ENCODE measurements at regions not wholly inside any gene's neighbourhood (a gene's known extent, or its start where the extent isn't known, plus 50 kb on each side); places are given as distances from the start of the nearest gene placed in this dataset.

DNA sequence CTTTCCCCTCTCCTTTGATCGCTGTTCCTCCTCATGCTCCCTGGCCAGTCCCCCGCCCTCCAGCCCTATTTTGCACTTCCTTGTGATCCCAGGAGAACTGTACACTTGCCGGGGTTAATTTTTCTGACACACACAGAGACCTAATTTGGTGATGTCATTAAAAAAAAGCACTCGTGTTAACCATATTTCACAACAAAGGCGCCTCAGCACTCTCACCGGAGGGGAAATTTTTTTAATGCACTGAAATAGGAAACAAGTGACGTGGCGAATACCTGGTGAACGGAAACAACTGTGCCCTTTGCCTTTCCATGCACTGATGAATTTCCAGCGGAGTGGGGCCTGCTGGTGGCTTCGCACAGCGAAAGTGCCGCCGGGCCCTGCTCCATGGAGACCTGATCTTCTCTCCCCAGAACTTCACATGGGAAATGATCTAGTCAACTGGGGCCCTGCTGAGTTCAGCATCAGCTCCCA lies 53.9 kb upstream of the TAGAP start:
- TF ChIP-seq KHSRP (IDR thresholded peaks at IDR 0.05) (no peak), MTF1 (CRISPR knock-in tag; IDR thresholded peaks at IDR 0.05; ENCODE audit: borderline replicate concordance) (no peak), ZNF830 (CRISPR knock-in tag; IDR thresholded peaks at IDR 0.05) (no peak), ATF1 (CRISPR knock-in tag; IDR thresholded peaks at IDR 0.05) (no peak), ATF1 (tag; IDR thresholded peaks at IDR 0.05) (no peak), KDM5B (IDR thresholded peaks at IDR 0.05; ENCODE audit: insufficient replicate concordance, low read depth, low read length) (no peak), SPI1 (IDR thresholded peaks at IDR 0.05; ENCODE audit: borderline replicate concordance, low read depth, low read length) (no peak)
- TF ChIP-seq, protein P1, sequence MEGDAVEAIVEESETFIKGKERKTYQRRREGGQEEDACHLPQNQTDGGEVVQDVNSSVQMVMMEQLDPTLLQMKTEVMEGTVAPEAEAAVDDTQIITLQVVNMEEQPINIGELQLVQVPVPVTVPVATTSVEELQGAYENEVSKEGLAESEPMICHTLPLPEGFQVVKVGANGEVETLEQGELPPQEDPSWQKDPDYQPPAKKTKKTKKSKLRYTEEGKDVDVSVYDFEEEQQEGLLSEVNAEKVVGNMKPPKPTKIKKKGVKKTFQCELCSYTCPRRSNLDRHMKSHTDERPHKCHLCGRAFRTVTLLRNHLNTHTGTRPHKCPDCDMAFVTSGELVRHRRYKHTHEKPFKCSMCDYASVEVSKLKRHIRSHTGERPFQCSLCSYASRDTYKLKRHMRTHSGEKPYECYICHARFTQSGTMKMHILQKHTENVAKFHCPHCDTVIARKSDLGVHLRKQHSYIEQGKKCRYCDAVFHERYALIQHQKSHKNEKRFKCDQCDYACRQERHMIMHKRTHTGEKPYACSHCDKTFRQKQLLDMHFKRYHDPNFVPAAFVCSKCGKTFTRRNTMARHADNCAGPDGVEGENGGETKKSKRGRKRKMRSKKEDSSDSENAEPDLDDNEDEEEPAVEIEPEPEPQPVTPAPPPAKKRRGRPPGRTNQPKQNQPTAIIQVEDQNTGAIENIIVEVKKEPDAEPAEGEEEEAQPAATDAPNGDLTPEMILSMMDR (IDR thresholded peaks at IDR 0.05 in 2 of 3, conservative IDR thresholded peaks at IDR 0.05 in 1 of 3; ENCODE audit: insufficient read depth in 2 of 3, low read depth in 1 of 3, low read length in 3 of 3), result no peak
